D341Med (cell line): ENCODE measurements at regions not wholly inside any gene's neighbourhood (a gene's known extent, or its start where the extent isn't known, plus 50 kb on each side); places are given as distances from the start of the nearest gene placed in this dataset.
"Not testable (repeated sequence)": the region's sequence is repeated elsewhere in the genome, so short reads cannot be mapped to it uniquely, and the experiment has no call there.

Experiments used
- DNase-seq: peaks from one replicate; pipeline ENCODE4 v3.0.0; 2012; ENCODE audit warnings: low spot score

DNA sequence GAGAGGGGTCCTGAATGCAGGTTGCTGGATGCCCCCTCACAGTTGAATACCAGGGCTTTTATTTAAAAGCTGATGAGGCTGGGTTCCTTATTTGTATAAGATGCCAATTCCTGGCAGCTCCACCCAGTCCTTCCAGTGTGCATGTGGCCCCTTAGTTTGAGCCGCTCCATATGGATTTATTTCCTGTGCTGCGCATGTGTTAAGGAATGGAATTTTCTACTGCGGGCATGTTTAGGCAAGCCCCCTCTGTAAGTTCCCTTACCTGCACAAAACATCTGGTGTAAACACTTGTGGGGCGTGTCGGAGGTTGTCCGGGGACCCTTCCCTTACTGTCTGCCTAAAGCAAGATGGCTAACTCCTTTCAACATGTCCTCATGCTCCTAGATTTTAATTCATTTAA lies 1901.4 kb downstream of the KHDRBS2 start:
- not testable (repeated sequence) for DNase-seq

DNA sequence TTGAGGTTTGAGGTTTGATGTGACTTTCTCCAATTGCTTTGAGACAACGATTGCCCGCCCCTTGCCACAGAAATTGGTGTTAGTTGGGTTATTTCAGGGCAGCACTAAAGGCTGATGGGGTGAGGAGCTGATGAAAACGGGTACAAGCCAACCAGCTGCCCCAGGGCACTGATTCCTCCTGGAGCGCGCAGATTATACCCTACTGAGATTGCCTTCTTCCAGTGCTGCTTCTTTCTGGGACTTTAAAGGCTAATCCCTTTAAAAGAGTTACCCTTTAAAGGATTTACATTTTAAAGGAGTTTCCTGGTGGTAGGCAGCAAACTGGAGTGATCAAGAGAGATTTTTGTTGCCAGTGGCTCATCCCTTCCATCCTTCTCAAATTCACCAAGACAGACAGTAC lies 1903.3 kb downstream of the KHDRBS2 start:
- peak; percentile 4 for DNase-seq

DNA sequence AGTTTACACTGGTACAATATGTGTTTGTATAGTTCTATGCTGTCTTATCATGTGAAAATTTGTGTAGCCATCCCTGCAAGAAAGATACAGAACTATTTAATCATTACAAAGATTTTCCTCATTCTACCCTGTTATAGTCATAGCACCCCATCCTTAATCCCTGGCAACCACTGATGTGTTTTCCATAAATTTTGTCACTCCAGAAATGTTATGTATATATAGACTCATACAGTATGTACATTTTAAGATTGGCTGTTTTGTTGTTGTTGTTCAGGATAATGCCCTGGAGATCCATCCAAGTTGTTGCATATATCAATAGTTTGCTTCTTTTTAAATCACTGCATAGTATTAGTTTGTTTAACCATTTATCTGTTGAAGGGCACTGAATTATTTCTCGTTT lies 1911.9 kb downstream of the KHDRBS2 start:
- DNase-seq: not testable (repeated sequence)

GRCh38 chr6:60367800-60368199 lies 1918.2 kb downstream of the KHDRBS2 start:
- DNase-seq: not testable (repeated sequence)

DNA sequence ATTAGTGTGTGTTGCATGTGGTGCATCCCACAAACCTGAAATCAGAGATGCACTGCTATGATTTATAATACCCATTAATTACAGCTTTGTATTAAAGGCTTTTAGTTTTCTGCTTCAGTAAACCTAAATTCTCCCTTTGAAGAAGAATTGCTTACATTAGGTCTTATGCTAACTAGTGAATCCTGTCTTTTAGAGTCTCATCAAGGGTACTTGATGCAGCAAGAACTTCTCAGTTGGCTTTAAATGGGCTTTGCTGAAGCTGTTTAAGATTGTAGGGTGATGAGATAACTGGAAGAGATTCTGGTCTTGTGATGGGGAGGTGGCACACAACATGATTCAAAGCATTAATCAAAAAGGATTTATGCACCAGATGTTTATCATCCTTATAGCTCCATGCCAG lies 1920.1 kb downstream of the KHDRBS2 start:
- DNase-seq: not testable (repeated sequence)

GRCh38 chr6:60342411-60343008 lies 1943.5 kb downstream of the KHDRBS2 start:
- DNase-seq: not testable (repeated sequence)

GRCh38 chr6:60338328-60339071 lies 1947.5 kb downstream of the KHDRBS2 start:
- not testable (repeated sequence) for DNase-seq

DNA sequence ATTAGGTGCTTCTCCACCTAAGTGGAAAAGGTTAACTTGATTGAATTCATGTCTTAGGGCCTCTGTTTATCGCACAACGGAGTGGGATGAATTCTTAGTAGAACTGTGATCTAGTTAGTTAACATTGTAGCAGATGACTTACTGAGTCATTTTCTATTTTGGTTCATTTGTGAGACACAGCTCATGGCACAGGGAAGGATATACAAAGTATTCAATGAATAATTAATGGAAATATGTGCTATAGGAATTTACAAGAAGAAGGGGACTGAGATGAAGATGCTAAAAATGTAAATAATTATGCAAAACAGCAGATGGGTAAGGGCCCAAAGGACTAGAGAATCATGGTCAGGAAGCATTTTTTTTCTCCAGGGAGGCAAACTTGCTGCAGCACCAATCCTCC lies 1950.9 kb downstream of the KHDRBS2 start:
- DNase-seq: not testable (repeated sequence)

DNA sequence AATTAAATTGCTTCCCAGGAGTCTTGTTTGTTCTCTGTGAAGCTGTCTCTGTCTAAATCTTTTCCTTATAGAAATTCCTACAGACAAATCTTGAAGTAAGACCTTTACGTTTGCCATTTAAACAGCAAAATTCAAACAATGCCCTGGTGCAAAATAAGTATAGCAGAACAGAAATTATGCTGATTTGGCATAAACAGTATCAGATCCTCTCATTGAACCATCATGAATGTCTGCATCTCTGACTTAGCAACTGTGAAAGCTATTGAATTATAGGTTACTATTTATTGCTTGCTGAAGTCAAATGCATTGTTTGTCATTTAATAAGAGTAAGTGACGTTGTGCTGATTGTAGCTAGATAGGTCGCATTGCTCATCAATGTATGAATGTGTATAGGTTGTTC lies 1952.3 kb downstream of the KHDRBS2 start:
- not testable (repeated sequence) for DNase-seq

- not testable (repeated sequence) for DNase-seq
Measured at GRCh38 chr6:60308939-60309338, 1977.1 kb downstream of the KHDRBS2 start.
